SKM-1 (cell line): ENCODE measurements at regions not wholly inside any gene's neighbourhood (a gene's known extent, or its start where the extent isn't known, plus 50 kb on each side); places are given as distances from the start of the nearest gene placed in this dataset.
"Not testable (repeated sequence)": the region's sequence is repeated elsewhere in the genome, so short reads cannot be mapped to it uniquely, and the experiment has no call there.

Experiments
- DNase-seq: peaks from one replicate; lab custom pipeline; 2025; ENCODE audit not compliant: unreplicated experiment; lab: John Stamatoyannopoulos, UW

DNA sequence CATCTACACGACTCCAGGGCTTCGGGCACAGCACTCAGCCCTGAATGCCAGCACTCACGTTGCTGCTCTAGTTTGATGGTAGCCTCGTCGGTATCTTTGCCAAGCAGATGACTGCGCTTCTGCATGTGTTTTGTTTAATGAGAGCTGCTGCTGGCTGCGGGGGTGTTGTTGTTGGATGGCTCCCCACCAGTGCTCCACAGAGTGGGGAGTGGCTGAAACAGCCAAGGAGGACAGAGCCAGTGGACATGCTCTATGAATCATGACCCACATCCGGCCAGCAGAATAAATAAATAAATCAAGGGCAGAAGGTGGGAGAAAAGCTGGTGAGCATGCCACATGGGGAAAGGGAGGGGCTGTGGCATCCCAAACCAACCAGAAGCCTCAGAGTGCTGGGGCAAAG is 131.2 kb upstream of the SOX11 start:
- no peak for DNase-seq

DNA sequence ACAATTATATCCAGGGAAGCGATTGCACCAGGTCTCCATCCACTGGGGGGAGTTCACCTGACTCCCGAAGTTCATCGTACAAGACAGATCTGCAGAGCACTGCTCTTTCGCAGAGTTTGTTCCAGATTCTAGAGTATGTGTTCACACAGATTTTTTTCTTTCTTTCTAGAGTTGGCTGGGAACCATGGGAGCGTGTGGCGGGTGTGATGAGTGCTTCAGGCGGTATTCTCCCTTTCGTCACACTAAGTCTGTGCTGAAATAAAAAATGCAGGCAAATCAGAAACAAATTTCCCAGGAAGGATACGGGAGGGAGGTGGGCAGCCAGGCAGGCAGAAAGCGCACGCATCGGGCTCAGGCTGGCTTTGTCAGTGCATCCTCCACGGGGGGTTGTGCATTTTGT is 129.8 kb upstream of the SOX11 start:
- DNase-seq, result no peak

DNA sequence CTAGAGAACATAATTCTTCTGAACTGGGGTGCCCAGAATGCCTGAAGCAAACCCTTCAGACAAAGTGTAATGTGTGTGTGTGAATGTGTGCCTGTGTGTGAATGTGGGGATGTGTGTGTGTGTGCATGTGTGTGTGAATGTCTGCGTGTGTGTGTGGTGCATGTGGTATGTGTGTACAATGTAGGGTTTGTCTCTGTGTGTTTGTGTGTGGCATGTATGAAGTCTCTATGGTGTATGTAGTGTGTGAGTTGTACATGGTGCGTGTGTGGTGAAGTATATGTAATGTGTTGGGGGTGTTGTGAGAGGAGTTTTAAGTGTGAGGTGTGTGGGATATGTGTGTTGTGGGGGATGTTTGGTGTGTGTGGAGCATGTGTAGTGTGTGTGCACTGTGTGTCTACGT is 129.3 kb upstream of the SOX11 start:
- DNase-seq, result no peak

DNA sequence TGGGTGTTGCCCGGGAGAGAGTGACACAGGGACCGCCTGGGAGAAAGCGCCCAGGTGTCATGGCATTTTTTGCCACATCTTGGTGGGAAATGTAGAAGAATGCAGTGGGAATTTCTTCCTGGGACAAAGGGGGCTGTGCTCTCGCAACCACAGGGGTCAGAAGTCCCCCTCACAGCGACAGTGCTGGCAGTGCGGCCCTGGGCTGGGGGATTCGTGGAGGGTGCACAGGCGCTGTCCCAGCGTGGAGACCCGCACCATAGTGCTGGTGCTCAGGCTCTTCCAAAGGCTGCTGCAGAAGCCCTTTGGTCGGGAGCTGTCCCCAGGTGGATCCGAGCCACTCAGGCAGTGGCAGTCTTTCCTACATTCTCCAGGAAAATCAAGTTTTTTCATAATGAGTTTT is 128.8 kb upstream of the SOX11 start:
- no peak for DNase-seq

DNA sequence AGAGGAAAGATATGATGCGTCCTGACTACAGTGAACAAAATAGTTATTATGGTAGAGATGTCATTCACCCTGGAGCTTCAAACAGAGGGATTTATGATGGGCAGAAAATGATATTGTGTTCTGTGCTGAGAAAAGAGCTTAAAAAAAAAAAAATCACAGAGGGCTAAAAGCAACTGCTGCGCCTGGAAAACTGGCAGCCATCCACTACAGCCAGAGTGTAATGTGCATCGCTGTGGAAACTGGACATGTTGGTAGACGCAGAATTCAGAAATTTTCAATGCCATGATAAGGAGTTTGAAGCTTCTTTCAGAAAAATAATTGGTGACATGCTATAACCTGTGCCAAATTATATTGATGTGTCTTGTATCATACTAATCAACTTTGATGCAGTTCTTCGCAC is 122.9 kb upstream of the SOX11 start:
- no peak for DNase-seq

DNA sequence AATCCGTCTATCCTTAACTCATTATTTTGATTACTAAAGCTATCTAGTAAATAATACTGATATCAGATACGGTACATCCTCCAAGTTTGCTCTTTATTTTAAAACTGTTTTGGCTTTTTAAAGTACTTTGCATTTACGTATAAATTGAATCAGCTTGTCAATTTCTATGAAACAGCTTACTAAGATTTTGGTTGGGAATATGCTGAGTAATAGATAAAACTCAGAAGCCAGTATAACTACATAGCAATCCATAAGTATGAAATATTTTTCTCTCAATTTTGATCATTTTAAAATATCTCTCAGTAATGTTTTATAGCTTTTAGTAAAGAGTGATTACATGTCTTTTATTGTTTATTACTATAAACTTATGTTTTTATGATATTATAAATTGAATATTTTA is 116.2 kb upstream of the SOX11 start:
- DNase-seq, result no peak

DNA sequence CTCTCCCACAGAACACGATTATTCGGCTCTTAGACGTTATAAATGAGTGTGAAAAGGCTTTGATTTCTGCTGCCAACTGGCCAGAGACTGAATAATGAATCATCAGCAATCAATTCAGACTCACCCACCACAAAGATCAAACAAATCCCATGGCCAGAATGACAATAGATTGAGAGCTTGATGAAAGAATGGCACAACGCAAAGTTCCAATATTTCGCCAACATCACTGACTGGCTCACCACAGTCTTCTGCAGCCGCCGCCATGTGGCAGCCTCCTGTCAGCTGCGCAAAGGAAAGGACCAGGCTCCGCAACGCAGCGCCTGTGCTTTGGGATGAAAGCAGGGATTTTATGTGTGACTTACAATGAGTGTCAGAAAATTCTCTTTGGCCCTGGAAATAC is 104.4 kb upstream of the SOX11 start:
- no peak for DNase-seq

DNA sequence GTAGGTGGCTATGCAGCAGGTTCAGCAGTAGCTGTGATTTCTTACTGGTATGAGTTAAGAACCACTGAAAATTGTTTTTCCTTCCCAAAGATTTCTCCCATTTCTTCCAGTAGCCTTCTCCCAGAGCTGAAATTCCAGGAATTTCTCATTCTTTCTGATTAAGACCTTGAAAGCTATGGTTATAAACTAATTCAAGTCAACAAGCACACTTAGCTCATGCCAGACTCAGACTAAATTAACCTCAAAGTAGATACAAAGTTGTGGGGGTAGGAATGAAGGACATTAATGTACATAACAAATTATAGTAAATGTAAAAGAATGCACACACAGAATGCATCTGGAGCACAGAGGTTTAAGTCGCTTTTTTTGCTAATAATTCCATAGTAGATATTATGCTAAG is 103.6 kb upstream of the SOX11 start:
- no peak for DNase-seq

DNA sequence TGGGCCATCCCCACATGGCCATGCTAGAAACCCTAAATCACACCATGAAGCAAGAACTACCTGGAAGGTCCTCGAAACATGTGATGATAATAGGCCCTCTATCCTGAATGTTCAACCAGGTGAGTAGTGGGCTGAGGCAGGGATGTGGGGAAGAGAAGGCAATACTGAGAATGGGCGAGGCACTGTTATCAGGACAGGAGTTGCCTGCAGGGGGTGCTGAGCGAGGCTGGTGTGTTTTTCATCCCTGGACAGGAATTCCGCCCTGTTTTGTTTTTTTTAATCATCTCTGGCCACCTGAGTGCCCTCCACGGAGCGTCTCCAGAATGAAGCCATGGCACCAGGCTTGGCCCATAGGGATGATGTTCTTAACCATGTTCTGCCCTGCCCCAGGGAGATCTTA is 103.0 kb upstream of the SOX11 start:
- DNase-seq, result no peak

DNA sequence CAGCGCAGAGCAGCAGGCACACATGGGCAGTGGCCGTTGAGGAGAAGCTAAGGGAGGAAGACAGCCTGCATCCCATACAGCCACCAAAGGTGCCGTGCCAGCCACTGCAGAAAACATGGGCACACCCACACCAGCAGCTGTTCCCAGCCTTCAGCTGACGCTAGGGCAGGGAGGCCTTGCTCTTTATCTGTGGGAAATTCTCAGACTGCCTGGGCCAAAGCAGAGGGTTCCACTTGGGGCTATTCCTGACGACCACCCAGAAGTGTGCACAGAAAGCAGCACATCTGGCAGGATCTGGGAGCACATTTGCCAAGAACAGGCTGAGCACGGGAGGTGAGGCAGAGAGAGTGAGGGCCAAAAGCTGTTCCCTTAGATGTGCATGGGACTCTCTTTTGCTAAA is 101.3 kb upstream of the SOX11 start:
- DNase-seq, result no peak

DNA sequence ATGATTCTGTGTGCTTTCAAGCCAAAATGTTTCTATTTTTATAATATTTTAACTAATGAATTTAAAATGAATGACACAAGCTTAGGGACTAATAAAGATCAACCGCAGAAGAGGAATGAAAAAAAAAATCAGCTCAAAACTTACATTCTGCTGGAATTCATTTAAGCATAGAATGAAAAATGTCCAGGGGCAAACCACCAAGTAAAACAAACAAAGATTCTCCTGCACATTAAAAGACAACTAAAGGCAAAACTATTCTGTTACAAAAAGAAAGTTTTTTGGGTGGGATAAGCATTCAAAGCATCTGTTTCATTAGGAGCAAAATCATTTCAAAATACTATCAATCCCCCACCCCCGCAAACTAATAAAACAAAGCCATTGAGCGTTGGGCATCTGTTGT is 99.3 kb upstream of the SOX11 start:
- no peak for DNase-seq

DNA sequence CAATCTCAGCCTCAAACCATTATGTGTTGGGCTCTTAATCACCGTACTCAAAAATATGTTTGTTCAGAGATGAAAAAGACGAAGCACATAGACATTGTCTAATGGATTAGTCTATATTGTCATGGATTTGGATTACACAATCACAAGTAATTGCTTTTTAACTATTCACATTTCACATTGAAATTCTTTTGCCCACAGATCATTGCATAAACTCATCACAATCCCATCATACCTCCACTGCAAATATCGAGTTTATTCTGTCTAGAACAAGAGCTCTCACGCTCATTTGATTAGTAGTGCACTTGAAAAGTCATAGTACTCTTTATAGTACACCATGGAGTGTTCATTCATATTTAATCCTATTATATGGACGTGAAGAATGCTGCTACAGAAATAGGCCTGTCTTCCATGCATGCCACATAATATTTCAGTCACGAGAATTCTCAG is 97.9 kb upstream of the SOX11 start:
- DNase-seq, result no peak

DNA sequence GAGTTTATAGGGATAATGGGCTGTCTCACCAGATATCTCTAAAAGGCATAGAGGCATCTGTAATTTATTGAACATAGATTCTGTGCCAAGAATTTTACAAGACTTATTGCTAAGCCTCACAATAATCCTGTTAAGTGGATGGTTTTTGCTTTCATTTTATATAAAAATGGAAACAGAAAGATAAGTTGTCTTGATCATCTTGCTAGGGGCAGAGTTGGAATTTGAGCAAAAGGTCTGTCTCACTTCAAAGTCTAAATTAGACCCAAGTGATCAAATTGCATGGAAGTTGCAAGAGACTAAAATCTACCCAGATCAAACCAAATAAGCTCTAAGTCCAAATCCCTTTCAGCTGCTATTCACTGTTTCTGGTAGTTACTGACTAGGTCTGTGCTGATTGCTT is 95.3 kb upstream of the SOX11 start:
- no peak for DNase-seq

DNA sequence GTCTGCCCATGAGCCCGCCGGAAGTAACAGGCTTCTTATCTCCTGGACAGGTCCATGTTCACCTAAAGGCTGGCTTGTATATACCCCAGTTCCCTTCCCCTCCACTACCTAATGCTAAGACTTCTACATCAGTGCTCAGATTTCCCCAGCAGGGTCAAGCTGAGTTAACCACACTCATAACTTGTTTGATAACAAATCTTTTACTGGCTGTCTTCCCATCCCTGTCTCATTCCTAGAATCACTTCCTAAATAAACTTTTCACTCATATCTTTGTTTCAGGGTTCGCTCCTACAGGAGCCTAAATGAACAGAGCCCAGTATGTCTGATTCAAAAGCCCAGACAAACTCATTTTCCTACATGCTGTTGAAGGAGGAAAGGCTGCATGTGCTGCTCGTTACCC is 94.0 kb upstream of the SOX11 start:
- DNase-seq, result no peak

DNA sequence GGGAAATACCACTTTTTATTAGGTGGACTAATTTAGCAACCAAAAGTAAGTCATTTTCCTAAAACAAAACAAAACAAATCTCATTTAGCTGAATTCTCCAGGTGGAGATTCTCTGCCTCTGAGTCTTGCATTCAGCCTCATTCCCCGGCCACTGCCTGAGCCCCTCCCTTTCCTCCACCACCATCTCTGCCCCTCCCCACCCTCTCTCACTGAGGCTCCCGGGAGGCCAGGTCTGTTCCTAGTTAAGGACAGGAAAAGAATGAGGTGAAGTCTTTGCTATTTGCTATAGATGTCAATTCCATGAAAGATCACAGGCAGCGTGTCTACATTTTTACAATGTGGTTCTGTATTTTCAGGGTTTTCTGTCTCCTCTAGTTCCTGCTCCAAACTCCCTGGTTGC is 83.0 kb upstream of the SOX11 start:
- no peak for DNase-seq

DNA sequence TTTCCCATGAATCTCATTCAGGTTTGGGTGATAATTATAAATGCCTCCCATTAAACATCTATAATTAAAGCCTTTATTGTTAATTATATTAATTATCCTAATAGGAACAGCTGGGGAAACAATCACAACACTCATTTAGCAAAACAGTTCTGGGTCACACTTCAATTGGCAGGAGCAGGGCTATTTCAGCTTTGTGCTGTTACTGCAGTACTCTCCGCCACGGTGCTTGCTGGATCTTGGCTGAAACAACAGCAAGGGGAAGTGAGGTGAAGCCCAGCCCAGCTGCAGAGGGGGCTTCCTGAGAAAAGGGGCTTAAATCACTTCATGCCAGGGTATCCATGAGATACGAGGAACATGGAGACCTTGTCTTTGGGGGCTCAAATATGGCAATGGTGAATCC is 79.5 kb upstream of the SOX11 start:
- DNase-seq, result no peak

DNA sequence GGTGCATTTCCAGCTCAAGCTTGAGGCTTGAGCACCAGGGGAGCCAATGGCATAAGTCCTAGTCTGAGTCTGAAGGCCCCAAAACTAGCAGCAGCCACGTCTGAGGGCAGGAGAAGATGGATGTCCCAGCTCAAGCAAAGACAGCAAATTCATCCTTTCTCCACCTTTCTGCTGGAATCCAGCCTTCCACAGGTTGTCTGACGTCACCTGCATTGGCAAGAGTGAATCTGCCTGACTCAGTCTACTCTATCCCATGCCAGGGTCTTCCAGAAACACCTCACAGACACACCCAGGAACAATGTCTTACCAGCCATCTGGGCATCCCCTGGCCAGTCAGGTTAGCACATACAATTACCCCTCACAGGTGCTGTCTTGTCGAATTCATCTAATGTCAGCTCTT is 76.2 kb upstream of the SOX11 start:
- DNase-seq, result no peak

DNA sequence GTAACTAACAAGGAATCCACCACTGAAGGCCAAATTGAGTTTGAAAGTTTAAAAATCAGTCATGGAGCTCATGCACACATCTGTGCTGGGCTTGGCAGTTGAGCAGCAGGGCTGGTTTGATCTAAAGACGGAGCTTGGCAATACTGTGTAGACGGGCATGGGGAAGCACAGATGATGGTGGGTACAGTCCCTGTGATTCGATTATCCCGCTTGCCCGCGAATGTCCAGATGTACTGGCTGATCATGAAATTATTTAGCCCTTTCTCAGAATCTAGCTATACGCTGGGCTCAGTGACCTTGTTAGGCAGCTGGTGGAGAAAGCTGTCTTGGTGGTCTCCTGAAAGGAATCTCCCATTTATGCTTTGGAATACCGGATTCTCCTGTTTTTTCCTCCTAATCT is 74.8 kb upstream of the SOX11 start:
- DNase-seq, result no peak

DNA sequence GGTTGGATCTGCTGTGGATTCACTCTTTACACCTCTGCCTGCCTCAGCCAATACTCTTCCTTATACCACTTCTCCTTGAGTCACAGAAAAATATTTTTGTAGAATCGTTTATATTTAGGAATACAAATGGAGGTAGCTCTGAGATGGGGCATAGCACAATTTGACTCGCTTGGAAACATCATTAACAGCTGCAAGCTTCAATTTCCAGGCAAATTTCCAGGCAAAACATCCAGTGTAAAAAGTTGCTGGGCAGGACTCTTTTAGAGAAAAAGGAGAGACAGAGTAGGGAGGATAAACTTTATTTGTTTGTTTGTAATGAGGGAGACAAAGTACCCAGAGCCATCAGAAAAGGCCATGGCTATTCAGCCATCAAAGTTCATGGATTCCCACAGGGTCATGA is 74.4 kb upstream of the SOX11 start:
- no peak for DNase-seq

DNA sequence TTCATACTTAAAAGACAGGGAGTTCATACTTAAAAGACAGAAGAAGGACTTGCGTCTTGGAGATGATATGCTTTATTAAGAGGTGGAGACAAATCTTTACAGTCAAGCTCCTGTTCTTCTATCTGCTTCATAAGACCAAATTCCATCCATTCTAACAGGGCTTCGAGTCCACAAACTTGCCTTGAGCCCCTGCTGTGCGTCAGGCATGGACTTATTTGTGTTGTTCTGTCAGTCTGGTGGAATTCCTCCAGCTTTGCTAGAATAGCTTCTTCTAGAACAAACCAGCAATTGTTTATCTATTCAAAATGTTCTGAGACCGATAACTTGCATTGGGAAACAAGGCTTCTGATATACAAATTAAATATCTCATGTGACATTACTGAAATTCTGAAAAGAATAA is 73.9 kb upstream of the SOX11 start:
- no peak for DNase-seq

DNA sequence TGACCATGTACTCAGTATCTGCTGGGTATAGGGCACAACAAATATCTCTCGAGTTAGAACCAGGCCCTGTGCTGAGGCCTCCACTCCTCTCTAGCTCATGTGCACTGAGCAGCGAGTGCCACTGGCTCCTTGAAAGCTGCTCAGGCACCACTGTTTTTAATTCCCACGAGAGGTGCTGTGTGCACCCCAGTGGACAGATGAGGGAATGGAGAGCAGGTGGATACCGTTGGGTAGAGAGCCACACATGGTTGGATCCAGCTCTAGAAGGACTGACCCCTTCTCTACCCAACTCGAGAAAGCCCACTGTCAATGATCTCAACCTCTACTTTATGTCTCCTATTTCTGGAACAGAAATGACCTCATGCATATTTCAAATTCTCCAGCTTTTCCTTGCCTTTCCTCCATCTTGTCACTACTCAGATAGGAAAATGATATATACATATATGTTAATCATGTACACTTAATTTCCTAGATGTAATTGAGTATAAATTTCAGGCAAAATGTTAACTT is 66.6 kb upstream of the SOX11 start:
- not testable (repeated sequence) for DNase-seq

DNA sequence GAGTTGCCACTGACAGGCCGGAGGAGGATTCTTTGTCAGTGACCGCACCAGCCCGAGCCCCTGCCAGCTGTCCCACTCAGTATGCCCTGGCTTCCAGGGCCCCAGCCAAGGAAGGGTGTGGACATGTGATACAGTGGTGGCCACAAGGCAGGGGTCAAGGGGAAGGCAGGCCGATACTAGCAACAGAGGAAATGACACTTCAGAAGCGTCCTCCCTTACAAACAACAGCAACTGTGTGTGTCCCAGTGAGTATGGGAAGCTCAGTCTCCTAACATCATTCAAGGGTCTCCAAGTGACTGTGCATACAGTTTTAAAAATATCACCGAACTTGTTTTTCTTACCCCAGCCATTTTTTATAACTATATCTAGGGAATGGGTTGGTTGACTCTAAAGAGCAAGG is 63.7 kb upstream of the SOX11 start:
- not testable (repeated sequence) for DNase-seq

DNA sequence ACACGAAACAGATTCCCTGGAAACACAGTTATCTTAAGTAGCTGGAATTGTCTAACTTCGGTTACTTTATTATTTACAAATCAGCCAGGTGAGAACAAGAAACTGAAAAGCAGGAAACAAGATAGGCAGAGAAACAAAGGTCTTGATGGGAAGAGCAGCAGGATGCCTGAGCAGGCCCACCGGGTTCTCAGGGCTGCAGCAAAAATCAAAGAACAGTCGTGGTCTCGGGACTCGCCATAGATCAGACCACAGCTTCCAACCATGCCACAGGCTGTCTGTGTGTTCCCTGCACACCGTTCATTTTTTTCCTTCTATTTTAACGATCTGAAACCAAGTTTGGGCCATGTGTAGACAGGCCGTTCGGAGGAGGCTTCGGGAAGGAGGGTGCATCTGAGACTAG is 62.7 kb upstream of the SOX11 start:
- DNase-seq, result not testable (repeated sequence)

DNA sequence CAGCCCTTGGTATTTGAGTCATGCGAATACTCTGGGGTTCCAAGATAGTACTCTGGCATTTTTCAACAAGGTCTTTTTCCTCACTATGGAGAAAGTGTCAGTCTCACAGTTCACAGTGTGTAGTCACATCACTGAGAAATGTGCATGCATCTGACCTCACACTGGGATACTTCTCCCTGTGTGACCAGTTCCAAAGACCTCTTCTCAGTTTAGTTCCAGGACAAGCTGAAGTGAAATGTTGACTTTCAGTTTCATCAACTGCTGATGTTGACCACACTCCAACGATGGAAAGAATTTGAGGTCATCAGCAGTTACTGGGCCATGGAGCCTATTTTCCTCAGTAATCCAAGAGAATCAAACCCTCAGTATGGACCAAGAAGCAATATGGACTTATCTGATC is 55.1 kb upstream of the SOX11 start:
- DNase-seq, result not testable (repeated sequence)
